GM18505 (cell line): ENCODE measurements at regions not wholly inside any gene's neighbourhood (a gene's known extent, or its start where the extent isn't known, plus 50 kb on each side); places are given as distances from the start of the nearest gene placed in this dataset.
"Not testable (repeated sequence)": the region's sequence is repeated elsewhere in the genome, so short reads cannot be mapped to it uniquely, and the experiment has no call there.

Source experiments
- ATAC-seq: cut with Tn5 transposase; IDR thresholded peaks from one replicate; pipeline ENCODE4 v1.9.1; 2021; ENCODE audit not compliant: unreplicated experiment
- POLR2A ChIP-seq: IDR thresholded peaks from 4 replicates; pipeline ENCODE4 v1.6.1; 2011; ENCODE audit warnings: borderline replicate concordance; ENCODE audit not compliant: insufficient read depth, insufficient read length; ENCODE audit errors: extremely low read depth

- no peak for ATAC-seq
- no peak for TF ChIP-seq POLR2A
Observed at GRCh38 chr5:87034557-87034956, 233.1 kb upstream of the RASA1 start.

GRCh38 chr5:87042554-87042953 is 225.1 kb upstream of the RASA1 start:
- no peak for TF ChIP-seq POLR2A
- no peak for ATAC-seq

- TF ChIP-seq POLR2A, result no peak
- ATAC-seq, result no peak
Observed at GRCh38 chr5:87048156-87048555, 219.5 kb upstream of the RASA1 start.

- ATAC-seq, result not testable (repeated sequence)
Observed at GRCh38 chr5:87049012-87049411, 218.7 kb upstream of the RASA1 start.

GRCh38 chr5:87051502-87052113 is 216.1 kb upstream of the RASA1 start:
- no peak for TF ChIP-seq POLR2A
- no peak for ATAC-seq

GRCh38 chr5:87053146-87053545 is 214.5 kb upstream of the RASA1 start:
- no peak for ATAC-seq
- no peak for TF ChIP-seq POLR2A

GRCh38 chr5:87054821-87055220 is 212.9 kb upstream of the RASA1 start:
- no peak for ATAC-seq
- TF ChIP-seq POLR2A, result no peak

- TF ChIP-seq POLR2A, result no peak
- no peak for ATAC-seq
Observed at GRCh38 chr5:87061046-87061445, 206.6 kb upstream of the RASA1 start.

GRCh38 chr5:87069311-87069710 is 198.4 kb upstream of the RASA1 start:
- no peak for TF ChIP-seq POLR2A
- ATAC-seq, result no peak

- no peak for TF ChIP-seq POLR2A
- ATAC-seq, result no peak
Observed at GRCh38 chr5:87069974-87070608, 197.6 kb upstream of the RASA1 start.

GRCh38 chr5:87074072-87074471 is 193.6 kb upstream of the RASA1 start:
- TF ChIP-seq POLR2A, result no peak
- ATAC-seq, result no peak

GRCh38 chr5:87074934-87075541 is 192.6 kb upstream of the RASA1 start:
- ATAC-seq, result peak; percentile 93
- no peak for TF ChIP-seq POLR2A

GRCh38 chr5:87076411-87076810 is 191.3 kb upstream of the RASA1 start:
- no peak for TF ChIP-seq POLR2A
- no peak for ATAC-seq

GRCh38 chr5:87076931-87077330 is 190.8 kb upstream of the RASA1 start:
- TF ChIP-seq POLR2A, result no peak
- no peak for ATAC-seq

GRCh38 chr5:87079219-87079618 is 188.5 kb upstream of the RASA1 start:
- TF ChIP-seq POLR2A, result no peak
- no peak for ATAC-seq

- peak; percentile 11 for ATAC-seq
- TF ChIP-seq POLR2A, result no peak
Observed at GRCh38 chr5:87081016-87081415, 186.7 kb upstream of the RASA1 start.
